ENCODE measurements at regions not wholly inside any gene's neighbourhood (a gene's known extent, or its start where the extent isn't known, plus 50 kb on each side); places are given as distances from the start of the nearest gene placed in this dataset.

DNA sequence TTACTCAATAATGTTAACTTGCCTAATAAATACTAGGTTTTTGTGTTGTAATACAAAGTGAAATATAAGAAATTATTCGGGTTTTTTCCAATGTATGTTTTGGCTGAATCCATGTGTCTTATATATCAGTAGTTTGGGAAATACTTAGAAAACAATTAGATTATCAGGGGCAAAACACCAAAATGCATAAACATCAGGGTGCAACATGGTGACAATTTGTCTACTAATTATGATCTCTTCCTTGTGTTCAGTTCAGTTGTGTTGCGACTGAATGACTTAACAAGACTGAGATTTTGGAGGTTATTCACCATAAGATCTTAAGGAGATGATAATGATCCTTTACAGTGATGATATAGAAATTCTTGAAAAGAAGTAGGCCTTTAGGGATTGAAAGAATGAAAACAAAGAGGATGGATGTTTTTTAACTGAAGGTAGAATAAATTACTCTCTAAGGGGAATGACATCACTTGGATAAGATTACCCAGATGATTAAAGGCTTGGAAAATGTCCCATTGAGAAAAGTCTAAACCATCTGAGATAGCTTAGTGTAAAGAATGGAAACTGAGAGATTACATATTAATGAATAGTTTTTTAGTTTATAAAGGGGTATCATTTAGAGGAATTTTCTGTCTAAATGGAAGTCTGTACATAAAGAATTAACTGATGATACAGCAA is 415.8 kb downstream of the SPATA31D1 start:
- no peaks in the 10 kb centered on the region for H3K9me3 Mint-ChIP-seq
- H3K27me3 Mint-ChIP-seq: no peaks in the 10 kb centered on the region
- peaks cover 0 to 4% of the 10 kb centered on the region in 2 donors for H3K4me1 Mint-ChIP-seq
- no peak overlapping the region for H3K27ac Mint-ChIP-seq
- no peak for DNase-seq
- H3K4me3 Mint-ChIP-seq: no peak overlapping the region
- ATAC-seq (replicated peaks): no peak
- peaks cover 0 to 4% of the 10 kb centered on the region in 2 donors for H3K36me3 Mint-ChIP-seq

DNA sequence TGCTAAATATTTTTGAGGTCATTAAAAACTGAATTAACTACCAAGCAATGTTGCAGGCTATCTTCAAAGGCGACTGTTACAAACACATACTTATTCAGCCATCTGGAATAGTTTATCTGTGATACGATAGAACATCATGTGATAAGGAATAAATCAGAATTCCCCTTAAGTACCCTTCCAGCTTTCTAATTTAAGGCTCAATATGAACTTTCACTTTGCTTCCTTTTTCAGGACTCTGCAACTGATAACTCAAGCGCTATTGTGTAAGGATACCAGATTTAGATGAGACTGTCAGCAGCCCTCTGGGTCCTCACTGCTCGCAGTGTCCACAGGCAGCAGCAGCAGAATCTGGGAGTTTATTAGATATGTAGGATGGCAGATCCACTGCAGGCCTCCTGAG is 416.3 kb downstream of the SPATA31D1 start:
- no peak for DNase-seq
- no peaks in the 10 kb centered on the region for H3K27me3 Mint-ChIP-seq
- H3K36me3 Mint-ChIP-seq: peaks cover 0 to 4% of the 10 kb centered on the region in 2 donors
- no peak overlapping the region for H3K4me3 Mint-ChIP-seq
- H3K9me3 Mint-ChIP-seq: no peaks in the 10 kb centered on the region
- no peak overlapping the region for H3K27ac Mint-ChIP-seq
- peaks cover 0 to 10% of the 10 kb centered on the region in 2 donors for H3K4me1 Mint-ChIP-seq
- no peak for ATAC-seq (replicated peaks)

DNA sequence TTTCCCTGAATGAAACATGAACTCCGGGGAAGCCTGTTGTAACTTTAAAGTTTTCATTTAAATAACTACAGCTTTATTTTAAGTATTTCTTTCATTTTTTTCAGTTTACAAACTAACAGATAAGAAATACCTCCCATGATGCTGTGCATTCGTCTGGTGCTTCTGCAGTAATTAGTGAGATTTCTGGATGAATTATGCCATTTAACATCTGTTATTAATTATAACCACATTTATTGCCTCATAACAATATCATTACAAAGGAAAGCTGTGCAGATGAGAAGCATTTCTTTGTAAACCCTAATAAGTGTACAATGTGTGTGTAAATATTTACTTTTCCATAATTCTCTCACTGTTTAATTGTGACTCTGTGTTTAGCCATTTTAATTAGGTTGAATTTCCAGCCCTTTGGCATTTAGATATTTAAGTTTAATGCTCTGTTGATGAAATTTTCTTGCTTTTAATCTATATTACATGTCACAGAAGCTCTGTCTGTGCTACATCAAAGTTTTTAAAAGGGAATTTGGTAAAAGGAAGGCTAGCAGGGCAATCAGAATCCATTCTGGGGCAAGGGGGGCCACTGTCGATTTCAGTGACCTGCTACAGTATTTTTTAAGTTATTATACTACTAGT is 418.0 kb downstream of the SPATA31D1 start:
- ATAC-seq (replicated peaks) (no peak), DNase-seq (no peak)
- no peaks in the 10 kb centered on the region for H3K9me3 Mint-ChIP-seq
- H3K27ac Mint-ChIP-seq: no peak overlapping the region
- H3K4me3 Mint-ChIP-seq: no peak overlapping the region
- H3K36me3 Mint-ChIP-seq: peaks cover 0 to 4% of the 10 kb centered on the region in 2 donors
- H3K4me1 Mint-ChIP-seq: peaks cover 11 to 24% of the 10 kb centered on the region in 2 donors
- H3K27me3 Mint-ChIP-seq: peaks cover 0 to under 1% of the 10 kb centered on the region in 2 donors

DNA sequence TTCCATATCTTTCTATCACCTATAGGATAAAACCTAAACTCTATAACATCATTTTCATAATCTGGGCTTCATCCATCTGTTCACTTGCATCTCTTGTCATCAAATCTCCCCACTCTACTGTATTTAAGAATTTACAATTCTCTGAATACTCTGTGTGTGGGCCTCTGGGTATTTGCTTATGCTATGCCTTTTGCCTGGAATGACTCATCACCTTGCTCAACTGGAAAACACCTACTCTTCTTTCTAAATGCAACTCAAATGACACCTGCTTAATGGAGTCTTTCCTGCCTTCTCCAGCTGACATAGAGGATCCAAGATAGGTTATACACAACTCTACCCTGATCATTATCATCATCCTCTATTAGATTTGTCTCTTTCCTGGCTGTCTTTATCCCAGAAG is 421.7 kb downstream of the SPATA31D1 start:
- Mint-ChIP-seq H3K4me1 (peaks cover 11 to 24% of the 10 kb centered on the region in 2 donors), H3K4me3 (no peak overlapping the region), H3K27me3 (peaks cover 0 to 5% of the 10 kb centered on the region in 2 donors), H3K36me3 (peaks cover 0 to 4% of the 10 kb centered on the region in 2 donors), H3K27ac (no peak overlapping the region), H3K9me3 (peaks cover 0 to 4% of the 10 kb centered on the region in 2 donors)
- ATAC-seq (replicated peaks) (peak; percentile 89 to 97), DNase-seq (peak; percentile 9)

DNA sequence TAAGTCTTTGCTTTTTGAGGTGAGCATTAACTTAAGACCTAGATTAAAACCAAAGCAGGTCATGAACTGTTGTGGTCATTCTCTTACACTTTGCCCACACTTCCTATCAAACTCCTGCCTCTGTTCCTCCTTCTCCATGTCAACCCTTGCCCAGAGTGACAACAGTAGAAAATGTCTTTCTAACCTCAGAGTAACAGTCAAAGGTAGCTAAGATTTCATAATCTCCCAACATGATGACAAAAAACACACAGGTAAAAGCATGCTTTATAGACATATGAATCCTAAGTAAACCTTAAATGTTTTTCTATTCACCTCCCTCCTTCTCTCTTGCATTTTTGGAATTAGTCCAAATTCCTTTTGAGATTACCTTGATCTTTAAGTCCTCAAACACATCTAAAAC is 422.3 kb downstream of the SPATA31D1 start:
- no peak for DNase-seq
- peaks cover 0 to 4% of the 10 kb centered on the region in 2 donors for H3K9me3 Mint-ChIP-seq
- H3K4me1 Mint-ChIP-seq: peaks cover 11 to 26% of the 10 kb centered on the region in 2 donors
- H3K4me3 Mint-ChIP-seq: no peak overlapping the region
- H3K27ac Mint-ChIP-seq: no peak overlapping the region
- H3K36me3 Mint-ChIP-seq: peaks cover 0 to 4% of the 10 kb centered on the region in 2 donors
- peak; percentile 27 to 28 for ATAC-seq (replicated peaks)
- H3K27me3 Mint-ChIP-seq: peaks cover 0 to 5% of the 10 kb centered on the region in 2 donors

DNA sequence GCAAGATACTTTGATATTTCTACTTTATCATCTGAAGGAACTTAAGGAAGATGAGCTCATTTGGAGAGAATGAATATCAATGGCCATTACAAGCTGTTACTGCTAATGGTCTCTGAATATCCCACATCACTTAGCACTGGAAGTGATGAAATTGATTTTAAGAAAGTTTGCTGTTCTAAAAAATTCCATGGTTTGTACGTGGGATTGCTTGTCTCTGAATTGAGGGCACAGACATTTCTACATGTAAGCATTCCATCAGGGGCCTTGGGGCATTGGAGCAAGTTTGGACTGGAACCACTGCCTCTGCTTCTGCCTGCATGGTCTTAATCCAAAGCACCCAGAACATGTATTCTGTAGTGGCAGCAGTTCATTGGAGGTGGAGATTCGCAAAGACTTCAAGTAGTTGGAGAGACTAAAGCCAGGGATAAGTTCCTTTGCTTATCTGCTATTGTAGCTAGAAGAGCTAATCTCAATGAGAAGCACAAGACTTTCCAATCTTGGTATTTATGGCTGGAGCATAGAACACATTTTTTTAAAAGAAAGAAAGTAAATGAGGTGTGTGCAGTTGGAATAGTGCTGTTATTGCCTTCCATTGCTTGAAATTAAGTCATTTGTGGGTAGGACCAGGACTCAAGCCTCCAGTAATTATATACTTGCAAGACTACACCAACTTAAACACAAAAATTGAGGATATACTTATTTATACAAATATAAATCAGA is 424.2 kb downstream of the SPATA31D1 start:
- Mint-ChIP-seq H3K9me3 (peaks cover 0 to 4% of the 10 kb centered on the region in 2 donors), H3K4me3 (no peak overlapping the region), H3K4me1 (peaks cover 11 to 34% of the 10 kb centered on the region in 2 donors), H3K27me3 (peaks cover 0 to 5% of the 10 kb centered on the region in 2 donors), H3K27ac (no peak overlapping the region), H3K36me3 (peaks cover 0 to 3% of the 10 kb centered on the region in 2 donors)
- DNase-seq (no peak), ATAC-seq (replicated peaks) (no peak)

DNA sequence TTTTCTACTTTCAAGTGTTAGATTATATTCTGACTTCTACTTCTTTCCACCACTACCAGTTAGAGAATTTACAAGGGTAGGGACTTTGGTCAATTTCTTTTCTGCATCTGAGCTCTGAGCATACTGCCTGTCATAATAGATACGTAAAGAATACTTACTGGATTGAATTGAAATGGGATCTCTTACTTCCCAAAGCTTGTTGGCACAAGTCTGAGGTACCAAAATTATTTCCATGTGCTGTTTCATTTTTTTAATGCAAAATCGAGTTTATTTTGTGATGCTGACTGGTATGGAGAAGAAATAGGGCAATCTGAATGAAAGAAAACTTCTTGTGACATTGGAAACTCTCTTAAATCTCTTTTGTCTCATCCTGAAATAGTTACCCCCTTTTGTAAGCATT is 428.9 kb downstream of the SPATA31D1 start:
- ATAC-seq (replicated peaks): no peak
- H3K27me3 Mint-ChIP-seq: no peaks in the 10 kb centered on the region
- no peak overlapping the region for H3K4me3 Mint-ChIP-seq
- peaks cover 0 to 16% of the 10 kb centered on the region in 2 donors for H3K4me1 Mint-ChIP-seq
- peaks cover 0 to 3% of the 10 kb centered on the region in 2 donors for H3K36me3 Mint-ChIP-seq
- H3K27ac Mint-ChIP-seq: no peak overlapping the region
- no peak for DNase-seq
- peaks cover 0 to 4% of the 10 kb centered on the region in 2 donors for H3K9me3 Mint-ChIP-seq

DNA sequence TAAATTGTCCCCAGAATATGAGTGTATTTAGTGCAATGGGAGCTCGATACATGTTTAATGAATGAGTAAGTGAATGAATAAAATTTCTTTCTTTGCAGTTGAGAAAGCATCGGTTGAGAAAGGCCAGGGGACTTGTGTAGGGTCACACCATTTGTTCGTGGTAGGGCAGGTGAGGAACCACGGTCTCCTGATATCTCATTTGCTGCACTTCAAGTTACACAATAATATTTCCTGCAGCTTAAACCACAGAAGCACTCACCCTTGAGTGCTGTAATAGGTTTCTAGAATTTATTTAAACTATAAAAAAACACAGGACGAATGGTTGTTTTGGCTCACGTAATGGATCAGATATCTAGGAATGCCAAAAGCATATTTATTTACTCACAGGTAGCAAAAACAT is 429.8 kb downstream of the SPATA31D1 start:
- DNase-seq (no peak), ATAC-seq (replicated peaks) (no peak)
- Mint-ChIP-seq H3K4me3 (no peak overlapping the region), H3K36me3 (peaks cover 0 to 3% of the 10 kb centered on the region in 2 donors), H3K4me1 (peaks cover 0 to 16% of the 10 kb centered on the region in 2 donors), H3K9me3 (peaks cover 0 to 5% of the 10 kb centered on the region in 2 donors), H3K27me3 (no peaks in the 10 kb centered on the region), H3K27ac (no peak overlapping the region)

DNA sequence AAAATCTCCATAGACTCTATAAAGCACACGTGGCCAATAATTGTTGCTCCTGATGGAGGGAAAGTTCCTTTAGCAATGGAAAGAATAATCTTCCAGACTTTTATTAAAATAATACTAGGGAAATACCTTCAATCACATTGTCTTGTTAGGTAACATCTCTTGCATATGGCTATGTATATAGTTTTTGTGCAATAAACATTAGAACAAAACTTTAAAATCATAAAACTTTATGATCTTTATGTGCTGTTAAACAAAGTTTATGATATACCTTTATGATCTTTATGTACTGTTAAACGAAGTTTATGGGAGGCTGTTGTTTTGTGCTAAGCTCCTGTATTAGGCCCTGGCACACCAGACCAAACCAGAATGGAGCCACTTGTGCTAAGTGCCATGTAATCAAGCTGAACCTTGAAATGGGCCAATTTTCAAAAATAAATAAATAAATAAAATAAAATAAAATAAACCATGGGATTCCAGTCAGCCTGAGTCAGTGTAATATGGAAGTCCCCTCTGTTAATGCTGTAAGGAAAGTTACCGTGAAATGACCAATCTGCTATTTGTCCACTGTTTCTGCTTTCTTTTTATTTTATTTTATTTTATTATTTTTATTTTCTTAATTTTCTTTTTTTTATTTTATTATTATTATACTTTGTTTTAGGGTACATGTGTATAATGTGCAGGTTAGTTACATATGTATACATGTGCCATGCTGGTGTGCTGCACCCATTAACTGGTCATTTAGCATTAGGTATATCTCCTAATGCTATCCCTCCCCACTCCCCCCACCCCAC is 431.3 kb downstream of the SPATA31D1 start:
- ATAC-seq (replicated peaks): no peak
- Mint-ChIP-seq H3K4me3 (no peak overlapping the region), H3K9me3 (peaks cover 0 to 2% of the 10 kb centered on the region in 2 donors), H3K27me3 (no peaks in the 10 kb centered on the region), H3K4me1 (peaks cover 0 to 16% of the 10 kb centered on the region in 2 donors), H3K27ac (no peak overlapping the region), H3K36me3 (peaks cover 0 to 3% of the 10 kb centered on the region in 2 donors)
- DNase-seq: no peak

DNA sequence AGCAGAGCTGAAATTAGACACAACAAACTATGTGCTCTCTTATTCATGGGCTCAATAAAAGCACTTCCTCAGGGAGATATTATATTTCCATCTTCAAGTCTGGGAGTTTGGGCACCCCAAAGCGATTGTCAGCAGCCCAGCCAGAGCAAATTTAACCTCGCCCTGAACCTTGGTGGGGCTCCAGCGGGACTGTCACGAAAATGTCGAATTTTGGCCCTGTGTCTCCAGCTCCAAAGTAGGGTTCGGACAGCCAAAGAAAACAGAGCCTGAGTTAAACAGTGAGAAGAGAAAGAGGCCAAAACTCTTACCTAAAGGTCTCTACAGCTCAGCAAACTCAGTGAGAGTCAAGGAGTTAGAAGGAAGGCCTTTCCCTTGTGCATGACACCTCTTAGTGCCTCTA is 432.9 kb downstream of the SPATA31D1 start:
- DNase-seq (no peak), ATAC-seq (replicated peaks) (no peak)
- no peak overlapping the region for H3K4me3 Mint-ChIP-seq
- H3K9me3 Mint-ChIP-seq: peaks cover 0 to 2% of the 10 kb centered on the region in 2 donors
- no peaks in the 10 kb centered on the region for H3K36me3 Mint-ChIP-seq
- no peak overlapping the region for H3K27ac Mint-ChIP-seq
- H3K4me1 Mint-ChIP-seq: peaks cover 0 to 8% of the 10 kb centered on the region in 2 donors
- H3K27me3 Mint-ChIP-seq: no peaks in the 10 kb centered on the region

DNA sequence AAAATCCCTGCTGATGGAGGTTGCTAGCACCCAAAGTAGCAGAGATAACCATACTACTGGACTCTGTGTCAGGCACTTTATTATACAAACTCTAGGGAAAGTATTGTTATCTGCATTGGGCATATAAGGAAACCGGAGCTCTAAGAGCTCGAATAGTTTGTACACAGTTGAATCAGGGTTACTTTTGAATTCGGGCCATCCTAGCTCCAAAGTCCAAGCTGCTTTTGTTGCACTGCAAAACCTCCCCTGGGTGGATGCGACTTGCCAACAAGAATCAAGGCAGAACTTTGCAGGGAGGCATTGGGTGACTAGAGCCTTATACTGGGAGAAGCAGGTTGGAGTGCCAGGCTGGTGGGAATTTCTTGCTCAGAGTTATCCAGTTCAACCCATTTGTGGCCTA is 435.1 kb downstream of the SPATA31D1 start:
- Mint-ChIP-seq H3K9me3 (peaks cover 0 to 2% of the 10 kb centered on the region in 2 donors), H3K4me3 (no peak overlapping the region), H3K4me1 (no peaks in the 10 kb centered on the region)

DNA sequence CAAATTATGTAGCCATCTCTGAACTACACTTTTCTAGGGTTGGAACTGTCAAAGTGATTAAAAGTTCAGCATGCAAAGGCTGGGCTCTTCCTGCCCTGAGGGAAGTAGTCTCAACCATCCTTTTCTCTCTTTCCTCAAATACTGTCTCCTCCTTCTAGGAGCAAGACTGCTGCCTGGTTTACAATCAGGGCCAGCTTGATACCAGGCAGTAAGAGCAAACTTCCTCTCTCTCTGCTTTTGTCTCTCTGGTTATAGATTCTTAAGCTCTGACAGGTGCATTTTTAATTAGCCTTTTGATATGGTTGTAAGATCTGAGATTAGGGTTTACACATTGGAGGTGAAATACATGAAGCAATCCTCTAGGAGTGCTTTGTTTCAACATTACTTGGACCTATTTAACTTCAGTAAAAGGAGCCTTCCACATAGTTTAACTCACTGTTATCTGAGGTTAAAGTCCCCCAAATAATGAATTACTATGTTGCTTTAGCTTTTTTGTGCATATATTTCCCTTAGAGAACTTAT is 436.1 kb downstream of the SPATA31D1 start:
- Mint-ChIP-seq H3K4me1 (no peaks in the 10 kb centered on the region), H3K27ac (no peak overlapping the region), H3K9me3 (peaks cover 0 to 2% of the 10 kb centered on the region in 2 donors), H3K27me3 (no peaks in the 10 kb centered on the region), H3K36me3 (no peaks in the 10 kb centered on the region), H3K4me3 (no peak overlapping the region)
- DNase-seq (no peak), ATAC-seq (replicated peaks) (no peak)

More for the DNA sequence above, 435.1 kb downstream of the SPATA31D1 start:
- ATAC-seq (replicated peaks) (no peak), DNase-seq (no peak)
- no peaks in the 10 kb centered on the region for H3K27me3 Mint-ChIP-seq
- no peaks in the 10 kb centered on the region for H3K36me3 Mint-ChIP-seq
- no peak overlapping the region for H3K27ac Mint-ChIP-seq

DNA sequence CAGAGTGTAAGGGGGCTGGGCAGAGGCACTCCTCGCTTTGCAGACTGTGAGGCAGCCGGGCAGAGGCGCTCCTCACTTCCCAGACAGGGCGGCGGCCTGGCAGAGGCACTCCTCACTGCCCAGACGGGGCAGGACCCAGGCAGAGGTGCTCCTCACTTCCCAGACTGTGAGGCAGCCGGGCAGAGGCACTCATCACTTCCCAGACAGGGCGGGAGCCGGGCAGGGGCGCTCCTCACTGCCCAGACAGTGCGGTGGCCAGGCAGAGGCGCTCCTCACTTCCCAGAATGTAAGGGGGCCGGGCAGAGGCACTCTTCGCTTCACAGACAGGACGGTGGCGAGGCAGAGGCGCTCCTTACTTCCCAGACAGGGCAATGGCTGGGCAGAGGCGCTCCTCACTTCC is 442.5 kb downstream of the SPATA31D1 start:
- no peak overlapping the region for H3K4me3 Mint-ChIP-seq
- peaks cover 1 to 7% of the 10 kb centered on the region in 2 donors for H3K9me3 Mint-ChIP-seq
- H3K27me3 Mint-ChIP-seq: peaks cover 5 to 6% of the 10 kb centered on the region in 2 donors
- DNase-seq: no peak
- peaks cover 5% of the 10 kb centered on the region in 2 donors for H3K36me3 Mint-ChIP-seq
- H3K27ac Mint-ChIP-seq: no peak overlapping the region
- no peaks in the 10 kb centered on the region for H3K4me1 Mint-ChIP-seq
- ATAC-seq (replicated peaks): no peak

Data from stimulated activated naive B cell treated with anti-CD40 and anti-IgM and Interleukin-4, amounts not matched to agents 10 μg/mL and 1 μg/mL and 100 μg/mL, for 72 hours (primary cell).